ENCODE measurements at regions not wholly inside any gene's neighbourhood (a gene's known extent, or its start where the extent isn't known, plus 50 kb on each side); places are given as distances from the start of the nearest gene placed in this dataset.
A peak's percentile ranks its signal among the peaks of the same experiment; 100 is the strongest.

DNA sequence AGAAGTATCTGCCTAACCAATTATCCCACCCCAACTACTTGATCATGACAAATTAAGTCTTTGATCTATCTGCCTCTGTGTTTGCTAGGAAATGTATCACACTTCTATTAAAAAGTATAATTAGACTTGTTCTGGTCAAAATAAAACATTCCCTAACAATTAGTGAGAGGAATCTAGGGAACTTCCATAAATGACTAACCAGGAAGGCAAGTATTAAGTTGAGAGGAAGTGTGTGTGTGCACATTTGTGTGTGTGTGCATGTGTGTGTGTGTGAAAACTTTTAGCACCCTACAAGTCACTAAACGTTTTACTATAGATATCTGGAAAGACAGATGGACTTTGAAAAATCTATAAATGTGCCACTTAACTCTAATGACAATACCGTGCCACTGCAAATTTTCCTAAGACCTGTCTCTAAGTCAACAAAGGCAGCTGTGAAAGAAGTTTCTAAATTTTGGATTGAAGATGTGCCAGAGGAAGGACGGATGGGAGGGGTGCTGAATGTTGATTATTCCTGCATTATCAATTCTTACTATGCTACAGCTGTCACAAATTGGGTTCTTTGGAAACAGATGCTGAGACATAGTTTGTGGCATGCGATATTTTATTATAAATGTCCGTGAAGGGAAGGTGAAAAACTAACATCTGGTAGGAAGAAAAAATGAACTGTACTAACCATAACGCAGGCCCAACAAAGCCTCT is 567.1 kb downstream of the PTPRC start:
- whole genome bisulfite sequencing (ENCODE audit: insufficient coverage): no CpG with 5 or more reads among the region's 6 CpGs

DNA sequence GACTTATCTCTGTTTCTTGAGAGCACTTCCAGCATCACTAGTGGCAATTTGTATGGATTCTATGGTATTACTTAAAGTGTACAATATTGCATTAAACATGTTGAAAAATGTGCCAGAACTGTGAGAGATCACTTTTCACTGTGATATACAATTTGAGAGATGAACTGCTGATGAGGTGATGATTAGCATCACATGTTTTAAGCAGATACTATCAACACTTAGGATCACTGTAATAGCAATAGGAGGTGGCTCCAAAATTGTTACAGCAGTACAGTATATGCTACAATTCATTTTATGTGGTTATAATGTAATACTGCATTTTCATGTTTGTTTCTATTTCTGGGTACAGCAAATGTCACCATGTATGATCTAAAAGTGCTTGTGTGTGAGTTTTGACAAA is 570.0 kb downstream of the PTPRC start:
- Mint-ChIP-seq H3K27me3 (no peaks in the 10 kb centered on the region), H3K36me3 (no peaks in the 10 kb centered on the region), H3K9me3 (peaks cover 0 to 2% (median 0%) of the 10 kb centered on the region in 3 donors), H3K4me1 (no peaks in the 10 kb centered on the region), H3K4me3 (no peak overlapping the region), H3K27ac (no peak overlapping the region)
- ChIA-PET CTCF (interaction anchor here in 1 of 2 donors (0.7 kb wide), 1 partner anchor 1600 kb away, joined by 9 read pairs; no protein-coding TSS in a partner anchor), POLR2A (no interaction called here)
- Histone ChIP-seq H3K27me3 (replicated peaks in 1 of 2; ENCODE audit: control insufficient read depth in 2 of 2, extremely low read depth in 1 of 2, insufficient read depth in 2 of 2, low read length in 1 of 2) (no peaks in the 10 kb centered on the region), H3K4me1 (ENCODE audit: control insufficient read depth in 1 of 2, extremely low read depth in 1 of 2, insufficient read depth in 2 of 2, low read length in 2 of 2) (no peaks in the 10 kb centered on the region), H3K36me3 (ENCODE audit: control insufficient read depth in 2 of 2, extremely low read depth in 1 of 2, insufficient read depth in 1 of 2, low read length in 1 of 2) (no peaks in the 10 kb centered on the region), H3K4me3 (ENCODE audit: control insufficient read depth in 1 of 2, extremely low read depth in 1 of 2, low read length in 1 of 2) (no peak overlapping the region), H3K9me3 (no peaks in the 10 kb centered on the region), H3K27ac (ENCODE audit: low read length) (no peak overlapping the region)
- ATAC-seq (replicated peaks in 1 of 4): no peak
- DNase-seq: no peak

More for the DNA sequence above, 567.1 kb downstream of the PTPRC start:
- ChIA-PET CTCF (no interaction called here), POLR2A (interaction anchor here in 1 of 2 donors (1.2 kb wide), 1 partner anchor 20 kb away, joined by 6 read pairs; no protein-coding TSS in a partner anchor)
- Histone ChIP-seq H3K9me3 (no peaks in the 10 kb centered on the region), H3K4me3 (ENCODE audit: control insufficient read depth in 1 of 2, extremely low read depth in 1 of 2, low read length in 1 of 2) (no peak overlapping the region), H3K4me1 (ENCODE audit: control insufficient read depth in 1 of 2, extremely low read depth in 1 of 2, insufficient read depth in 2 of 2, low read length in 2 of 2) (no peaks in the 10 kb centered on the region), H3K27ac (ENCODE audit: low read length) (no peak overlapping the region), H3K36me3 (ENCODE audit: control insufficient read depth in 2 of 2, extremely low read depth in 1 of 2, insufficient read depth in 1 of 2, low read length in 1 of 2) (no peaks in the 10 kb centered on the region), H3K27me3 (replicated peaks in 1 of 2; ENCODE audit: control insufficient read depth in 2 of 2, extremely low read depth in 1 of 2, insufficient read depth in 2 of 2, low read length in 1 of 2) (no peaks in the 10 kb centered on the region)
- Mint-ChIP-seq H3K9me3 (peaks cover 0 to 2% (median 0%) of the 10 kb centered on the region in 3 donors), H3K4me1 (peaks cover 0 to 4% (median 4%) of the 10 kb centered on the region in 3 donors), H3K36me3 (no peaks in the 10 kb centered on the region), H3K27me3 (no peaks in the 10 kb centered on the region), H3K4me3 (no peak overlapping the region), H3K27ac (no peak overlapping the region)
- DNase-seq: no peak
- no peak for ATAC-seq (replicated peaks in 1 of 4)

DNA sequence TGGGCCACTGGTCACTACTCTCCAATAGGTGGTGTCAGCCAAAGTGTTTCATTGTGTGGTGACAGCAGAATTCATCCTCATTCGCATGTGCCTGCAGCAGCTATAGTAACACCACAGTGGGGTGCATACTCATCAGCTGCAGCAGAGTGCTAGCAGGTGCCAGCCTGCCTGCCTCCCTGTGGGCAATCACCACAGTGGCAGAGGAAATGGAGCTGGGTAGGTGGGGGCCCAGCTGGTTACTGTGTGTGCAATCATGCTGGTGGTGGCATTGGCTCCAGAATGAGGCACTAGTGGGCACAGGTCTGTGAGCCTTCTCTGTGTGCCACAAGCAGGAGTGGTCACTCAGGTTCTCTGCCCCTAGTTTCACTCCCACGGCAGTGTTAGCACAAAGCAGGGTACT is 579.2 kb downstream of the PTPRC start:
- H3K27ac Mint-ChIP-seq: no peak overlapping the region
- H3K4me3 ChIP-seq (ENCODE audit: control insufficient read depth in 1 of 2, extremely low read depth in 1 of 2, low read length in 1 of 2): no peak overlapping the region
- H3K4me3 Mint-ChIP-seq: no peak overlapping the region
- H3K4me1 Mint-ChIP-seq: peaks cover 2 to 7% (median 6%) of the 10 kb centered on the region in 3 donors
- no peak overlapping the region for H3K27ac ChIP-seq (ENCODE audit: low read length)
- H3K36me3 Mint-ChIP-seq: no peaks in the 10 kb centered on the region
- DNase-seq: peak in 25 of 35 experiments; percentile 1 to 46 (median 17)
- H3K4me1 ChIP-seq (ENCODE audit: control insufficient read depth in 1 of 2, extremely low read depth in 1 of 2, insufficient read depth in 2 of 2, low read length in 2 of 2): peaks cover 6 to 11% of the 10 kb centered on the region in 2 experiments
- H3K27me3 ChIP-seq (replicated peaks in 1 of 2; ENCODE audit: control insufficient read depth in 2 of 2, extremely low read depth in 1 of 2, insufficient read depth in 2 of 2, low read length in 1 of 2): peaks cover 0 to 6% of the 10 kb centered on the region in 2 experiments
- H3K27me3 Mint-ChIP-seq: peaks cover 0 to 1% of the 10 kb centered on the region in 2 donors
- peaks cover 0 to 9% (median 0%) of the 10 kb centered on the region in 3 donors for H3K9me3 Mint-ChIP-seq
- peak in 3 of 4 experiments; percentile 33 to 78 (median 64) for ATAC-seq (replicated peaks in 1 of 4)
- ChIA-PET CTCF (interaction anchor here (0.5 to 2.2 kb wide), 4 partner anchors 8 to 387 kb away, joined by 3 to 6 read pairs (median 4); no protein-coding TSS in a partner anchor), POLR2A (no interaction called here)
- H3K36me3 ChIP-seq (ENCODE audit: control insufficient read depth in 2 of 2, extremely low read depth in 1 of 2, insufficient read depth in 1 of 2, low read length in 1 of 2): no peaks in the 10 kb centered on the region
- WGBS (ENCODE audit: insufficient coverage): 53% methylated on average over 2 of the region's 2 CpGs
- H3K9me3 ChIP-seq: no peaks in the 10 kb centered on the region

DNA sequence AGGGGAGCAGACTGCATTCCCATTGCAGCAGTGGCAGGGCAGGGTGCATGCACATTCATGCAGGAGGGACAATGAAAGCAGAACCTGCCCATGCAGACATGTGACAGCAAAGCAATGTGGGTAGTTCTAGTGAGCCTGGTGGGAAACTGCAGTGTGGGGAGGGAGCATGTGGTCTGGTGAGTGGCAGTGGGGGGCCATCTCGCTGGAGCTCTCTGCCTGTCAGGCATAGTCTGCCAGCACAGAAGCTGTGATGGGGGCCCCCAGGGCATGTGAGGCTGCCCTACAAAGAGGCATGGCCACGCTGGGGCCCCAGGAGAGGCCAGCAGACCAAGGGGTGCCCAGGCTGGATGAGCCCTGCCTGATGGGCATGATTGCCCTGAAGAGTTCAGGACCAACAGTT is 579.7 kb downstream of the PTPRC start:
- no peak overlapping the region for H3K27ac Mint-ChIP-seq
- Histone ChIP-seq H3K27ac (ENCODE audit: low read length) (no peak overlapping the region), H3K9me3 (no peaks in the 10 kb centered on the region), H3K27me3 (replicated peaks in 1 of 2; ENCODE audit: control insufficient read depth in 2 of 2, extremely low read depth in 1 of 2, insufficient read depth in 2 of 2, low read length in 1 of 2) (peaks cover 0 to 6% of the 10 kb centered on the region in 2 experiments), H3K4me3 (ENCODE audit: control insufficient read depth in 1 of 2, extremely low read depth in 1 of 2, low read length in 1 of 2) (no peak overlapping the region), H3K36me3 (ENCODE audit: control insufficient read depth in 2 of 2, extremely low read depth in 1 of 2, insufficient read depth in 1 of 2, low read length in 1 of 2) (no peaks in the 10 kb centered on the region), H3K4me1 (ENCODE audit: control insufficient read depth in 1 of 2, extremely low read depth in 1 of 2, insufficient read depth in 2 of 2, low read length in 2 of 2) (peaks cover 6 to 11% of the 10 kb centered on the region in 2 experiments)
- H3K9me3 Mint-ChIP-seq: peaks cover 0 to 9% (median 0%) of the 10 kb centered on the region in 3 donors
- H3K27me3 Mint-ChIP-seq: peaks cover 0 to 1% of the 10 kb centered on the region in 2 donors
- H3K4me3 Mint-ChIP-seq: no peak overlapping the region
- POLR2A ChIA-PET: no interaction called here
- H3K4me1 Mint-ChIP-seq: peaks cover 2 to 10% (median 7%) of the 10 kb centered on the region in 3 donors
- ATAC-seq (replicated peaks in 1 of 4) (no peak), DNase-seq (peak in 1 of 35 experiments; percentile 4)
- WGBS (ENCODE audit: insufficient coverage): 60% methylated on average over 2 of the region's 2 CpGs
- CTCF ChIA-PET: interaction anchor here (0.5 to 2.2 kb wide), 3 partner anchors 34 to 387 kb away, joined by 3 to 6 read pairs (median 4); no protein-coding TSS in a partner anchor
- H3K36me3 Mint-ChIP-seq: no peaks in the 10 kb centered on the region

DNA sequence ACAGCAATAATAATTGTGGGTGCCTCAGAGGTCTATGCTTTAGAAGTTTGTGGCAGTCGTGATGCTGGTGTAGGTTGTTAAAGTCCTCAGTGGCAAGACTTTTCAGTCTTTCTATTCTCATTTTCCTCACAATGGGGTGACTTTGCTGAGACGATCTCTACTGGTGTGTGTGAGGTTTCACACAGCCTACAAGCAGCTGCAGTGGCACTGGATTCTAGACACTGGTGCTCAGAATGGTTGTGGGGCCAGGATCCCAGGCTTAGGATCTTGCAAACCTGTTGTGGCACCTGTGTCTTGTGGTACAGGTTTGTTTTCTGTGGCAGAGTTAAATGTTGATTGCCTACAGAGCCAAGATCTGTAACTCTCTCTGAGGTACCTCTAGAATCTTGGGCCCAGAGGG is 581.2 kb downstream of the PTPRC start:
- Mint-ChIP-seq H3K27me3 (peaks cover 0 to 1% of the 10 kb centered on the region in 2 donors), H3K27ac (no peak overlapping the region), H3K9me3 (peaks cover 0 to 9% (median 0%) of the 10 kb centered on the region in 3 donors), H3K36me3 (no peaks in the 10 kb centered on the region), H3K4me3 (no peak overlapping the region), H3K4me1 (peaks cover 5 to 10% (median 9%) of the 10 kb centered on the region in 3 donors)
- CTCF ChIA-PET: no interaction called here
- Histone ChIP-seq H3K9me3 (no peaks in the 10 kb centered on the region), H3K27me3 (replicated peaks in 1 of 2; ENCODE audit: control insufficient read depth in 2 of 2, extremely low read depth in 1 of 2, insufficient read depth in 2 of 2, low read length in 1 of 2) (peaks cover 0 to 6% of the 10 kb centered on the region in 2 experiments), H3K36me3 (ENCODE audit: control insufficient read depth in 2 of 2, extremely low read depth in 1 of 2, insufficient read depth in 1 of 2, low read length in 1 of 2) (no peaks in the 10 kb centered on the region), H3K4me3 (ENCODE audit: control insufficient read depth in 1 of 2, extremely low read depth in 1 of 2, low read length in 1 of 2) (no peak overlapping the region), H3K4me1 (ENCODE audit: control insufficient read depth in 1 of 2, extremely low read depth in 1 of 2, insufficient read depth in 2 of 2, low read length in 2 of 2) (peaks cover 6 to 11% of the 10 kb centered on the region in 2 experiments), H3K27ac (ENCODE audit: low read length) (no peak overlapping the region)
- no peak for DNase-seq
- POLR2A ChIA-PET: interaction anchor here in 1 of 2 donors (0.6 kb wide), 1 partner anchor 703 kb away, joined by 5 read pairs; no protein-coding TSS in a partner anchor
- no CpG with 5 or more reads among the region's 2 CpGs for WGBS (ENCODE audit: insufficient coverage)
- ATAC-seq (replicated peaks in 1 of 4): no peak

DNA sequence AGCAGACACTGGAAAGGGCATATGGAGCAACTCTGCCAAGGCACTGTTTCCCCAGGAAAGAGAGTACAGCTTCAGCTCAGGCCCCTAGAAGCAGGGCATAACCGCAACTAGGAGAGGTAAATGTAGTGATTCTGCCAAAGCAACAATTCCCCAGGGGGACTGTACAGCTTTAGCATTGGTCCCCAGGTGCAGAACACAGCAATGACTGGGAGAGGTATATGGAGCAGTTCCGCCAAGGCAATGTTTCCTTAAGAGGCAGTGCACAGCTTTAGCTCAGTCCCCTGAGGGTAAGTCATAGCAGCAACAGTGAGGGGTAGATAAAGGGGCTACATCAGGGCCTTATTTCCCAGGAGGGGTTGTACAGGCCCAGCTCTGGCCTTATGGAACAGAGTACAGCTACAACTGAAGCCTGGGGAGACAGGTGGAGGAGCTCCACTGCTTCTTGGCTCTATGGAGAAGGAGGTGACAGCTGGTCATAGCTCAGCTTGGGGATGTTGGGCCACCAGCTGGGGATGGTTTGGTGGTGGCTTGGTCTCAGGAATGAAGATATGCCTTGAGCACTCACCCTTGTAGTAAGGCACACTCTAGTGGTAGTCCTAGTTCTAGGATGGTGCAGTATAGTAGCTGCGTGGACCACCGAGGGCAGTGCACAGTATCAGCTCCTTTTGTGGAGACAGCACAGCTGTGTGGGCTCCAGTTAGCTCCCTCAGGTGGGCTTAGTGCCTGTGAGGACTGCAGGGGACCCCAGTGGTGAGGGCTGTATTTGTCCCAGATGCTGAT is 582.7 kb downstream of the PTPRC start:
- Histone ChIP-seq H3K27ac (ENCODE audit: low read length) (no peak overlapping the region), H3K36me3 (ENCODE audit: control insufficient read depth in 2 of 2, extremely low read depth in 1 of 2, insufficient read depth in 1 of 2, low read length in 1 of 2) (no peaks in the 10 kb centered on the region), H3K27me3 (replicated peaks in 1 of 2; ENCODE audit: control insufficient read depth in 2 of 2, extremely low read depth in 1 of 2, insufficient read depth in 2 of 2, low read length in 1 of 2) (peaks cover 0 to 6% of the 10 kb centered on the region in 2 experiments), H3K9me3 (no peaks in the 10 kb centered on the region), H3K4me1 (ENCODE audit: control insufficient read depth in 1 of 2, extremely low read depth in 1 of 2, insufficient read depth in 2 of 2, low read length in 2 of 2) (peaks cover 11 to 14% of the 10 kb centered on the region in 2 experiments), H3K4me3 (ENCODE audit: control insufficient read depth in 1 of 2, extremely low read depth in 1 of 2, low read length in 1 of 2) (no peak overlapping the region)
- DNase-seq (no peak), ATAC-seq (replicated peaks in 1 of 4) (no peak)
- H3K9me3 Mint-ChIP-seq: peaks cover 0 to under 1% (median 0%) of the 10 kb centered on the region in 3 donors
- H3K27ac Mint-ChIP-seq: no peak overlapping the region
- ChIA-PET CTCF (no interaction called here), POLR2A (no interaction called here)
- H3K27me3 Mint-ChIP-seq: peaks cover 0 to 1% of the 10 kb centered on the region in 2 donors
- H3K36me3 Mint-ChIP-seq: no peaks in the 10 kb centered on the region
- 86% methylated on average over 4 of the region's 4 CpGs for WGBS (ENCODE audit: insufficient coverage)
- no peak overlapping the region for H3K4me3 Mint-ChIP-seq
- peaks cover 17 to 21% (median 20%) of the 10 kb centered on the region in 3 donors for H3K4me1 Mint-ChIP-seq
